HL-60 (cell line): ENCODE measurements at regions not wholly inside any gene's neighbourhood (a gene's known extent, or its start where the extent isn't known, plus 50 kb on each side); places are given as distances from the start of the nearest gene placed in this dataset.

Source experiments
- POLR2AphosphoS5 ChIP-seq: IDR thresholded peaks from 2 replicates; pipeline ENCODE4 v1.6.1; 2012; ENCODE audit warnings: low read depth
- TF ChIP-seq, protein P1 (sequence below): IDR thresholded peaks from one replicate; pipeline ENCODE4 v1.5.1; 2011; ENCODE audit warnings: low read length, control low read depth, inconsistent platforms; ENCODE audit not compliant: insufficient read depth
- TF ChIP-seq, protein P2 (sequence below): IDR thresholded peaks from 2 replicates; pipeline ENCODE4 v1.6.1; 2012; ENCODE audit warnings: low read depth; ENCODE audit not compliant: insufficient replicate concordance

DNA sequence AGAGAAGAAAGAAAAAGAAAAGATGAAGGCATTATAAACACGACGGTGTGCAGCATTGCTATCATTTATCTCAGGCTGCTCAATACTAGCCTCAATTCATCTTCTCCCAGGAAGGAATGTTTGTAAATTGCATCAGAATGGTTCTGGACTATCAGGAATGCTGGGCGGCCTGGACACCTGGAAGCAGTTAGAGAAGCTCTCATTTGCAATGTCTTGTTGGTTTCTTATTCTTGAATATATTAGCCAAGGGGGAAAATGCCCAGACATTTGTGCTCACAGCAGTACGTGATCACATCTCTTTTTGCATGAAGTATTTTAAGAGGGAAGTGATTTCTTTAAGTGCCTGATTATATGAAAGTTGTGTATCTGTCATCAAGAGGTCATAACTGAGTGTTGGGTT is 85.6 kb upstream of the IMMP2L start:
- TF ChIP-seq, protein P1, sequence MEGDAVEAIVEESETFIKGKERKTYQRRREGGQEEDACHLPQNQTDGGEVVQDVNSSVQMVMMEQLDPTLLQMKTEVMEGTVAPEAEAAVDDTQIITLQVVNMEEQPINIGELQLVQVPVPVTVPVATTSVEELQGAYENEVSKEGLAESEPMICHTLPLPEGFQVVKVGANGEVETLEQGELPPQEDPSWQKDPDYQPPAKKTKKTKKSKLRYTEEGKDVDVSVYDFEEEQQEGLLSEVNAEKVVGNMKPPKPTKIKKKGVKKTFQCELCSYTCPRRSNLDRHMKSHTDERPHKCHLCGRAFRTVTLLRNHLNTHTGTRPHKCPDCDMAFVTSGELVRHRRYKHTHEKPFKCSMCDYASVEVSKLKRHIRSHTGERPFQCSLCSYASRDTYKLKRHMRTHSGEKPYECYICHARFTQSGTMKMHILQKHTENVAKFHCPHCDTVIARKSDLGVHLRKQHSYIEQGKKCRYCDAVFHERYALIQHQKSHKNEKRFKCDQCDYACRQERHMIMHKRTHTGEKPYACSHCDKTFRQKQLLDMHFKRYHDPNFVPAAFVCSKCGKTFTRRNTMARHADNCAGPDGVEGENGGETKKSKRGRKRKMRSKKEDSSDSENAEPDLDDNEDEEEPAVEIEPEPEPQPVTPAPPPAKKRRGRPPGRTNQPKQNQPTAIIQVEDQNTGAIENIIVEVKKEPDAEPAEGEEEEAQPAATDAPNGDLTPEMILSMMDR, result no peak
- TF ChIP-seq, protein P2, sequence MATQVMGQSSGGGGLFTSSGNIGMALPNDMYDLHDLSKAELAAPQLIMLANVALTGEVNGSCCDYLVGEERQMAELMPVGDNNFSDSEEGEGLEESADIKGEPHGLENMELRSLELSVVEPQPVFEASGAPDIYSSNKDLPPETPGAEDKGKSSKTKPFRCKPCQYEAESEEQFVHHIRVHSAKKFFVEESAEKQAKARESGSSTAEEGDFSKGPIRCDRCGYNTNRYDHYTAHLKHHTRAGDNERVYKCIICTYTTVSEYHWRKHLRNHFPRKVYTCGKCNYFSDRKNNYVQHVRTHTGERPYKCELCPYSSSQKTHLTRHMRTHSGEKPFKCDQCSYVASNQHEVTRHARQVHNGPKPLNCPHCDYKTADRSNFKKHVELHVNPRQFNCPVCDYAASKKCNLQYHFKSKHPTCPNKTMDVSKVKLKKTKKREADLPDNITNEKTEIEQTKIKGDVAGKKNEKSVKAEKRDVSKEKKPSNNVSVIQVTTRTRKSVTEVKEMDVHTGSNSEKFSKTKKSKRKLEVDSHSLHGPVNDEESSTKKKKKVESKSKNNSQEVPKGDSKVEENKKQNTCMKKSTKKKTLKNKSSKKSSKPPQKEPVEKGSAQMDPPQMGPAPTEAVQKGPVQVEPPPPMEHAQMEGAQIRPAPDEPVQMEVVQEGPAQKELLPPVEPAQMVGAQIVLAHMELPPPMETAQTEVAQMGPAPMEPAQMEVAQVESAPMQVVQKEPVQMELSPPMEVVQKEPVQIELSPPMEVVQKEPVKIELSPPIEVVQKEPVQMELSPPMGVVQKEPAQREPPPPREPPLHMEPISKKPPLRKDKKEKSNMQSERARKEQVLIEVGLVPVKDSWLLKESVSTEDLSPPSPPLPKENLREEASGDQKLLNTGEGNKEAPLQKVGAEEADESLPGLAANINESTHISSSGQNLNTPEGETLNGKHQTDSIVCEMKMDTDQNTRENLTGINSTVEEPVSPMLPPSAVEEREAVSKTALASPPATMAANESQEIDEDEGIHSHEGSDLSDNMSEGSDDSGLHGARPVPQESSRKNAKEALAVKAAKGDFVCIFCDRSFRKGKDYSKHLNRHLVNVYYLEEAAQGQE, result no peak
- no peak for TF ChIP-seq POLR2AphosphoS5
